GM12878 (cell line): ENCODE measurements at regions not wholly inside any gene's neighbourhood (a gene's known extent, or its start where the extent isn't known, plus 50 kb on each side); places are given as distances from the start of the nearest gene placed in this dataset.

ENCODE experiments used
- ATAC-seq: fragments of 200-7000 bp; cut with Tn5 transposase; 3 replicates; pipeline ENCODE4 v1.9.1; 2020; ENCODE audit warnings: mild to moderate bottlenecking, moderate library complexity
- BruUV-seq: library from RNA; stranded (reverse); fragments of 400-500 nt; replicated peaks from 2 replicates; lab custom pipeline; 2021; lab: Mats Ljungman, UMichigan
- CTCF ChIA-PET: fragments of 300-600 bp; sonication (Branson Sonifier 250); formaldehyde crosslinking; extraction: SDS; loops from one replicate; lab custom pipeline; 2021; ENCODE audit warnings: inconsistent platforms; lab: Yijun Ruan, JAX
- POLR2A ChIA-PET: fragments of 350-600 bp; formaldehyde crosslinking; extraction: SDS; loops from one replicate; lab custom pipeline; 2021; ENCODE audit warnings: inconsistent platforms; lab: Charles Lee
- RAD21 ChIA-PET: fragments of 300-600 bp; sonication (Branson Sonifier 250); formaldehyde crosslinking; loops from one replicate; lab custom pipeline; 2023; ENCODE audit warnings: antibody characterized with exemption; ENCODE audit not compliant: unreplicated experiment; lab: Charles Lee
- SMC1A ChIA-PET: fragments of 300-600 bp; sonication (Branson Sonifier 250); formaldehyde crosslinking; loops from one replicate; lab custom pipeline; 2023; ENCODE audit not compliant: unreplicated experiment, uncharacterized antibody; lab: Charles Lee
- DNase-seq: peaks from one replicate; pipeline ENCODE4 v3.0.0-alpha.2; 2011; ENCODE audit warnings: low read depth, low spot score
- FAIRE-seq: peaks from 3 replicates; lab custom pipeline; 2011; peaks lifted over from hg19 to GRCh38; lab: Jason Lieb, UNC
- H2AFZ ChIP-seq: 2 replicates; pipeline ENCODE4 v1.6.0; 2011; ENCODE audit warnings: low read depth, low read length, control low read depth; ENCODE audit not compliant: control insufficient read depth
- H3K27ac ChIP-seq: 2 replicates; pipeline ENCODE4 v1.5.1; 2011; ENCODE audit warnings: control low read depth; ENCODE audit not compliant: control insufficient read depth, insufficient read depth
- H3K27me3 ChIP-seq, 2 experiments: replicated peaks in 1 of 2; 2 replicates each; pipeline versions ENCODE4 v1.6.0 to v1.6.1; 2011; ENCODE audit warnings: low read length in 1 of 2; ENCODE audit not compliant: control insufficient read depth in 2 of 2, insufficient read depth in 2 of 2
- H3K36me3 ChIP-seq, 2 experiments: 2 replicates each; pipeline ENCODE4 v1.5.1; 2011; ENCODE audit warnings: low read length in 1 of 2; ENCODE audit not compliant: control insufficient read depth in 2 of 2, insufficient read depth in 2 of 2
- H3K4me1 ChIP-seq: 2 replicates; pipeline ENCODE4 v1.6.1; 2011; ENCODE audit warnings: mild to moderate bottlenecking, low read length, moderate library complexity, mixed read lengths; ENCODE audit not compliant: control insufficient read depth, insufficient read depth
- H3K4me2 ChIP-seq: 2 replicates; pipeline ENCODE4 v1.6.0; 2011; ENCODE audit warnings: control low read depth; ENCODE audit not compliant: control insufficient read depth, insufficient read depth
- H3K4me3 ChIP-seq: fragments of 200-600 bp; sonication (generic); 2 replicates; pipeline ENCODE4 v1.5.1; 2016
- H3K79me2 ChIP-seq: 2 replicates; pipeline ENCODE4 v1.6.0; 2011; ENCODE audit warnings: low read length; ENCODE audit not compliant: control insufficient read depth, insufficient read depth
- H3K9ac ChIP-seq: 2 replicates; pipeline ENCODE4 v1.8.0; 2011; ENCODE audit warnings: low read length, control low read depth, mixed read lengths; ENCODE audit not compliant: control insufficient read depth, insufficient read depth
- H3K9me3 ChIP-seq: replicated peaks from 3 replicates; pipeline ENCODE4 v1.5.1; 2011; ENCODE audit warnings: mild to moderate bottlenecking, low read length; ENCODE audit not compliant: control insufficient read depth, insufficient read depth
- H4K20me1 ChIP-seq: 2 replicates; pipeline ENCODE4 v1.6.0; 2011; ENCODE audit not compliant: control insufficient read depth, insufficient read depth
- ATF7 ChIP-seq: fragments of 450-650 bp; IDR thresholded peaks from 2 replicates; pipeline ENCODE4 v1.6.1; 2016; ENCODE audit warnings: low read depth, mild to moderate bottlenecking
- BCL11A ChIP-seq: IDR thresholded peaks from 2 replicates; pipeline ENCODE4 v1.6.1; 2011; ENCODE audit warnings: low read depth, low read length
- BHLHE40 ChIP-seq, 2 experiments: fragments of 450-650 bp in 1 of 2; IDR thresholded peaks; 2 replicates each; pipeline ENCODE4 v1.6.1; 2011 to 2017; ENCODE audit warnings: low read depth in 2 of 2, borderline replicate concordance in 1 of 2, improper control_type of control experiment in 1 of 2, low read length in 1 of 2, mild to moderate bottlenecking in 1 of 2
- CBX5 ChIP-seq: sonication (generic); IDR thresholded peaks from 2 replicates; pipeline ENCODE4 v1.6.1; 2016; ENCODE audit warnings: low read depth, moderate library complexity, mild to moderate bottlenecking, inconsistent platforms
- CHD1 ChIP-seq: IDR thresholded peaks from 2 replicates; pipeline ENCODE4 v1.6.1; 2012; ENCODE audit warnings: low read depth, low read length, improper control_type of control experiment
- DPF2 ChIP-seq: fragments of 450-650 bp; IDR thresholded peaks from 2 replicates; pipeline ENCODE4 v1.6.1; 2017; ENCODE audit warnings: mild to moderate bottlenecking
- EP300 ChIP-seq, 2 experiments: fragments of 150-350 bp in 1 of 2; IDR thresholded peaks; 2 replicates each; pipeline ENCODE4 v1.6.1; 2011 to 2012; ENCODE audit warnings: low read depth in 2 of 2, low read length in 2 of 2, borderline replicate concordance in 1 of 2, improper control_type of control experiment in 1 of 2, inconsistent platforms in 1 of 2; ENCODE audit not compliant: control insufficient read depth in 1 of 2
- ESRRA ChIP-seq: IDR thresholded peaks from 2 replicates; pipeline ENCODE4 v1.6.1; 2012; ENCODE audit warnings: mild to moderate bottlenecking, low read length, improper control_type of control experiment
- HDGF ChIP-seq: fragments of 450-650 bp; IDR thresholded peaks from 2 replicates; pipeline ENCODE4 v1.6.1; 2016; ENCODE audit warnings: antibody characterized with exemption
- IKZF2 ChIP-seq, 2 experiments: fragments of 450-650 bp; IDR thresholded peaks; 2 replicates each; pipeline ENCODE4 v1.6.1; 2017; ENCODE audit warnings: mild to moderate bottlenecking in 2 of 2, moderate library complexity in 2 of 2
- MTA2 ChIP-seq: fragments of 450-650 bp; IDR thresholded peaks from 2 replicates; pipeline ENCODE4 v1.6.1; 2016; ENCODE audit warnings: low read depth, mild to moderate bottlenecking, moderate library complexity
- NFIC ChIP-seq: IDR thresholded peaks from 2 replicates; pipeline ENCODE4 v1.6.1; 2012; ENCODE audit warnings: low read depth, mild to moderate bottlenecking, inconsistent platforms, low read length, moderate library complexity
- RAD51 ChIP-seq: fragments of 450-650 bp; IDR thresholded peaks from 2 replicates; pipeline ENCODE4 v1.6.1; 2016; ENCODE audit warnings: moderate library complexity, mild to moderate bottlenecking, inconsistent platforms
- RUNX3 ChIP-seq: IDR thresholded peaks from 2 replicates; pipeline ENCODE4 v1.6.1; 2012; ENCODE audit warnings: low read length, inconsistent platforms
- TARDBP ChIP-seq: IDR thresholded peaks from 2 replicates; pipeline ENCODE4 v1.6.1; 2016; ENCODE audit warnings: borderline replicate concordance
- TCF12 ChIP-seq: IDR thresholded peaks from 2 replicates; pipeline ENCODE4 v1.6.1; 2011; ENCODE audit warnings: low read depth, mild to moderate bottlenecking, low read length
- ZNF207 ChIP-seq: fragments of 450-650 bp; IDR thresholded peaks from 2 replicates; pipeline ENCODE4 v1.6.1; 2014; ENCODE audit warnings: antibody characterized with exemption, mild to moderate bottlenecking, borderline replicate concordance
- WGBS: methylation state at CpG from one replicate; pipeline ENCODE4 v1.1.6; 2016; ENCODE audit warnings: low lambda C conversion rate; ENCODE audit not compliant: insufficient replicate concordance, insufficient coverage; ENCODE audit errors: missing lambda C conversion rate; 5-methylcytosine and 5-hydroxymethylcytosine counted together
- in situ Hi-C: fragments of 300-500 bp; cut with MboI; formaldehyde crosslinking; loops from 9 replicates; pipeline ENCODE4 v1.14.3; 2018; ENCODE audit warnings: mixed read lengths
- intact Hi-C: fragments of 100-400 bp; cut with micrococcal nuclease; formaldehyde crosslinking; loops from one replicate; pipeline ENCODE4 v1.14.2; 2022; ENCODE audit not compliant: unreplicated experiment
- TF ChIP-seq, protein P1 (sequence below): fragments of 450-650 bp; conservative IDR thresholded peaks from 2 replicates; pipeline ENCODE4 v1.6.1; 2017; ENCODE audit warnings: mild to moderate bottlenecking, moderate library complexity
- TF ChIP-seq, protein P2 (sequence below): fragments of 450-650 bp; IDR thresholded peaks from 2 replicates; pipeline ENCODE4 v1.6.1; 2016; ENCODE audit warnings: mild to moderate bottlenecking
- TF ChIP-seq, protein P3 (sequence below): fragments of 450-650 bp; IDR thresholded peaks from 2 replicates; pipeline ENCODE4 v1.6.1; 2017; ENCODE audit warnings: low read depth, mild to moderate bottlenecking, moderate library complexity

DNA sequence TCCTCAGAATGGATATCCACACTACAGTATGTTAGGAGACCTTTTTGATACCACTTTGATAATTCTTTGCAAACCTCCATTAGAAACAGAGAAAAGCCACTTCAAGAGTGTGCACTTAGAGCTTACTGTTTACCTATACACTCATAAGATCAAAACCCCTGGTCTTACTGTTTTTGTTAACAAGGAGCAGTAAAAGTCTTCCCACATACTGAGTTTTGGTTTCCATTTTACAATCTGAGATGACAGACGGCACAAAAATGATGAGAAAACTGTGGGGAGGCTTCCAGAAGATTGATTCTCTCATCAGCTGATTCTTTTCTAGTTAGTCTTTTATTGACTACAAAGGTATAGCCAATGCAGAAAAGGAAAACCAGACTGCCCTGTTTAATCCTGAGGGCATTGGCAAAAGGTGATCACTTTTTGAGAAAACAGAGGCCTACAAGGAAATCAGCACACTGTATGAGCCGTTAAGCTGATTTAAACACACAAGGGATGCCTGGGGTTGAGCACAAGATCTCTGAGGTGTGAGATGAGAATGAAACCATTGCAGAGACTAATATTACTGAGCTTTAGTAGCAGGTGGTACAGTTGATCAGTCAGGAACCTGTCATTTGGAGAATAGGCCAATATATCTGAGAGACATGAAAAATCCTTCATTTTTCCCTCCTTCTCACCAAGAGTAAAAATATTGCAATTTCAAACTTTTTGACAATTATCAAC, 368.6 kb downstream of the GRB14 start:
- FAIRE-seq (peak; percentile 54), ATAC-seq (peak; percentile 97), DNase-seq (peak; percentile 16)
- Histone ChIP-seq H3K4me3 (no peak overlapping the region), H3K27ac (peak overlapping the region; percentile 16; the same call in 1 of the 2 replicates), H3K27me3 (no peaks in the 10 kb centered on the region), H3K36me3 (no peaks in the 10 kb centered on the region), H3K9me3 (no peaks in the 10 kb centered on the region), H3K4me1 (no peaks in the 10 kb centered on the region), H2AFZ (peak overlapping the region; percentile 10), H3K9ac (no peak overlapping the region), H4K20me1 (no peaks in the 10 kb centered on the region), H3K79me2 (no peaks in the 10 kb centered on the region), H3K4me2 (peak overlapping the region; percentile 31)
- in situ Hi-C loops, result no loop called here
- TF ChIP-seq ZNF207 (no peak), EP300 (IDR thresholded peaks at IDR 0.05; ENCODE audit: borderline replicate concordance in 1 of 2, control insufficient read depth in 1 of 2, low read depth in 2 of 2, low read length in 2 of 2) (peak in 1 of 2 experiments; percentile 37; a peak in 1 of 4 replicates), DPF2 (peak; percentile 62; the same call in 1 of the 2 replicates), TCF12 (0 out of 2 replicates have a peak, but pooled peaks have one; percentile 37), TARDBP (no peak), CBX5 (no peak), ESRRA (no peak), BHLHE40 (IDR thresholded peaks at IDR 0.05; ENCODE audit: borderline replicate concordance in 1 of 2, low read depth in 2 of 2, low read length in 1 of 2) (0 out of 4 replicates have a peak, but pooled peaks of 1 of the 2 experiments have one; percentile 17), NFIC (peak; percentile 57; the same call in 1 of the 2 replicates), RUNX3 (peak; percentile 21; the same call in 1 of the 2 replicates), MTA2 (peak; percentile 48; the same call in 1 of the 2 replicates), BCL11A (0 out of 2 replicates have a peak, but pooled peaks have one; percentile 14), CHD1 (no peak), IKZF2 (IDR thresholded peaks at IDR 0.05) (peak in 1 of 2 experiments; percentile 52; a peak in 1 of 4 replicates), RAD51 (no peak), HDGF (no peak), ATF7 (peak; percentile 36)
- TF ChIP-seq, protein P1, sequence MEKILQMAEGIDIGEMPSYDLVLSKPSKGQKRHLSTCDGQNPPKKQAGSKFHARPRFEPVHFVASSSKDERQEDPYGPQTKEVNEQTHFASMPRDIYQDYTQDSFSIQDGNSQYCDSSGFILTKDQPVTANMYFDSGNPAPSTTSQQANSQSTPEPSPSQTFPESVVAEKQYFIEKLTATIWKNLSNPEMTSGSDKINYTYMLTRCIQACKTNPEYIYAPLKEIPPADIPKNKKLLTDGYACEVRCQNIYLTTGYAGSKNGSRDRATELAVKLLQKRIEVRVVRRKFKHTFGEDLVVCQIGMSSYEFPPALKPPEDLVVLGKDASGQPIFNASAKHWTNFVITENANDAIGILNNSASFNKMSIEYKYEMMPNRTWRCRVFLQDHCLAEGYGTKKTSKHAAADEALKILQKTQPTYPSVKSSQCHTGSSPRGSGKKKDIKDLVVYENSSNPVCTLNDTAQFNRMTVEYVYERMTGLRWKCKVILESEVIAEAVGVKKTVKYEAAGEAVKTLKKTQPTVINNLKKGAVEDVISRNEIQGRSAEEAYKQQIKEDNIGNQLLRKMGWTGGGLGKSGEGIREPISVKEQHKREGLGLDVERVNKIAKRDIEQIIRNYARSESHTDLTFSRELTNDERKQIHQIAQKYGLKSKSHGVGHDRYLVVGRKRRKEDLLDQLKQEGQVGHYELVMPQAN, result no peak
- TF ChIP-seq, protein P2, sequence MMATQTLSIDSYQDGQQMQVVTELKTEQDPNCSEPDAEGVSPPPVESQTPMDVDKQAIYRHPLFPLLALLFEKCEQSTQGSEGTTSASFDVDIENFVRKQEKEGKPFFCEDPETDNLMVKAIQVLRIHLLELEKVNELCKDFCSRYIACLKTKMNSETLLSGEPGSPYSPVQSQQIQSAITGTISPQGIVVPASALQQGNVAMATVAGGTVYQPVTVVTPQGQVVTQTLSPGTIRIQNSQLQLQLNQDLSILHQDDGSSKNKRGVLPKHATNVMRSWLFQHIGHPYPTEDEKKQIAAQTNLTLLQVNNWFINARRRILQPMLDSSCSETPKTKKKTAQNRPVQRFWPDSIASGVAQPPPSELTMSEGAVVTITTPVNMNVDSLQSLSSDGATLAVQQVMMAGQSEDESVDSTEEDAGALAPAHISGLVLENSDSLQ, result peak; percentile 89
- TF ChIP-seq, protein P3, sequence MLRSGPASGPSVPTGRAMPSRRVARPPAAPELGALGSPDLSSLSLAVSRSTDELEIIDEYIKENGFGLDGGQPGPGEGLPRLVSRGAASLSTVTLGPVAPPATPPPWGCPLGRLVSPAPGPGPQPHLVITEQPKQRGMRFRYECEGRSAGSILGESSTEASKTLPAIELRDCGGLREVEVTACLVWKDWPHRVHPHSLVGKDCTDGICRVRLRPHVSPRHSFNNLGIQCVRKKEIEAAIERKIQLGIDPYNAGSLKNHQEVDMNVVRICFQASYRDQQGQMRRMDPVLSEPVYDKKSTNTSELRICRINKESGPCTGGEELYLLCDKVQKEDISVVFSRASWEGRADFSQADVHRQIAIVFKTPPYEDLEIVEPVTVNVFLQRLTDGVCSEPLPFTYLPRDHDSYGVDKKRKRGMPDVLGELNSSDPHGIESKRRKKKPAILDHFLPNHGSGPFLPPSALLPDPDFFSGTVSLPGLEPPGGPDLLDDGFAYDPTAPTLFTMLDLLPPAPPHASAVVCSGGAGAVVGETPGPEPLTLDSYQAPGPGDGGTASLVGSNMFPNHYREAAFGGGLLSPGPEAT, result peak; percentile 53; the same call in 1 of the 2 replicates
- ChIA-PET RAD21 (no interaction called here), CTCF (no interaction called here), SMC1A (no interaction called here), POLR2A (no interaction called here)
- no TSS peak for BruUV-seq
- intact Hi-C loops, result no loop called here
- 0% methylated on average over 2 of the region's 2 CpGs for WGBS
